WTC11 (cell line): ENCODE measurements at regions not wholly inside any gene's neighbourhood (a gene's known extent, or its start where the extent isn't known, plus 50 kb on each side); places are given as distances from the start of the nearest gene placed in this dataset.

Source experiments
- ATAC-seq: fragments of 200-7000 bp; cut with Tn5 transposase; 2 replicates; pipeline ENCODE4 v1.10.0; 2021; ENCODE audit warnings: mild to moderate bottlenecking, moderate library complexity
- CTCF ChIA-PET: fragments of 300-600 bp; sonication (Branson Sonifier 250); formaldehyde crosslinking; loops from one replicate; lab custom pipeline; 2021; ENCODE audit warnings: antibody characterized with exemption; lab: Charles Lee
- POLR2A ChIA-PET: fragments of 350-600 bp; sonication (Branson Sonifier 250); formaldehyde crosslinking; loops from one replicate; lab custom pipeline; 2021; ENCODE audit warnings: antibody characterized with exemption; lab: Charles Lee
- DNase-seq: peaks from one replicate; pipeline ENCODE4 v3.0.0; 2021; ENCODE audit warnings: low spot score
- H3K27ac Mint-ChIP-seq: 2 replicates; pipeline ENCODE4 v1.8.0; 2021; ENCODE audit warnings: mixed read lengths
- H3K27me3 Mint-ChIP-seq: 2 replicates; pipeline ENCODE4 v1.8.0; 2021; ENCODE audit warnings: low read depth, mild to moderate bottlenecking, moderate library complexity, mixed read lengths
- H3K36me3 Mint-ChIP-seq: 2 replicates; pipeline ENCODE4 v1.8.0; 2021; ENCODE audit warnings: mixed read lengths
- H3K4me1 Mint-ChIP-seq: 2 replicates; pipeline ENCODE4 v1.8.0; 2022; ENCODE audit warnings: mixed read lengths
- H3K4me3 Mint-ChIP-seq: 2 replicates; pipeline ENCODE4 v1.8.0; 2021; ENCODE audit warnings: mild to moderate bottlenecking, moderate library complexity, mixed read lengths
- H3K9me3 Mint-ChIP-seq: 2 replicates; pipeline ENCODE4 v1.8.0; 2021; ENCODE audit warnings: mixed read lengths
- CTCF ChIP-seq: fragments of 200-600 bp; IDR thresholded peaks from 2 replicates; pipeline ENCODE4 v1.8.0; 2022; ENCODE audit warnings: antibody characterized with exemption
- E2F1 ChIP-seq: sonication (generic); formaldehyde crosslinking; IDR thresholded peaks from 2 replicates; pipeline ENCODE4 v1.8.0; 2022; ENCODE audit warnings: mild to moderate bottlenecking, missing genetic modification reagents
- ELF4 ChIP-seq: sonication (generic); formaldehyde crosslinking; IDR thresholded peaks from 2 replicates; pipeline ENCODE4 v1.8.1; 2022; ENCODE audit warnings: low read depth, mild to moderate bottlenecking, moderate library complexity, missing genetic modification reagents
- EMX1 ChIP-seq: fragments of 250-450 bp; sonication (Bioruptor Pico); IDR thresholded peaks from 2 replicates; pipeline ENCODE4 v1.8.0; 2021; ENCODE audit warnings: mild to moderate bottlenecking
- FOXP4 ChIP-seq: sonication (generic); formaldehyde crosslinking; IDR thresholded peaks from 2 replicates; pipeline ENCODE4 v1.8.0; 2022; ENCODE audit warnings: mild to moderate bottlenecking, missing genetic modification reagents
- GRHL2 ChIP-seq: fragments of 250-450 bp; sonication (Bioruptor Pico); IDR thresholded peaks from 2 replicates; pipeline ENCODE4 v1.8.0; 2022; ENCODE audit warnings: mild to moderate bottlenecking, moderate library complexity; ENCODE audit not compliant: insufficient replicate concordance, severe bottlenecking
- GTF2I ChIP-seq: fragments of 250-450 bp; sonication (Bioruptor Pico); conservative IDR thresholded peaks from 2 replicates; pipeline ENCODE4 v1.4.0; 2021; ENCODE audit warnings: mild to moderate bottlenecking
- MXD4 ChIP-seq: fragments of 250-450 bp; sonication (Bioruptor Pico); IDR thresholded peaks from 2 replicates; pipeline ENCODE4 v1.8.0; 2021; ENCODE audit warnings: mild to moderate bottlenecking, moderate library complexity, borderline replicate concordance
- NR1H2 ChIP-seq: sonication (generic); formaldehyde crosslinking; IDR thresholded peaks from 2 replicates; pipeline ENCODE4 v1.9.0; 2021; ENCODE audit warnings: mild to moderate bottlenecking, moderate library complexity, missing genetic modification reagents
- OVOL2 ChIP-seq: fragments of 250-450 bp; sonication (Bioruptor Pico); IDR thresholded peaks from 2 replicates; pipeline ENCODE4 v1.9.0; 2021; ENCODE audit warnings: mild to moderate bottlenecking, borderline replicate concordance
- PRRX2 ChIP-seq: fragments of 250-450 bp; sonication (Bioruptor Pico); IDR thresholded peaks from 2 replicates; pipeline ENCODE4 v1.8.0; 2021; ENCODE audit warnings: mild to moderate bottlenecking
- SP1 ChIP-seq: sonication (generic); formaldehyde crosslinking; conservative IDR thresholded peaks from 2 replicates; pipeline ENCODE4 v1.8.1; 2022; ENCODE audit warnings: missing genetic modification reagents
- TEAD1 ChIP-seq: sonication (generic); formaldehyde crosslinking; IDR thresholded peaks from 2 replicates; pipeline ENCODE4 v1.8.0; 2022; ENCODE audit warnings: mild to moderate bottlenecking, missing genetic modification reagents
- TP53 ChIP-seq: sonication (generic); formaldehyde crosslinking; IDR thresholded peaks from 2 replicates; pipeline ENCODE4 v1.8.1; 2023; ENCODE audit warnings: mild to moderate bottlenecking, missing genetic modification reagents
- ZNF396 ChIP-seq: fragments of 250-450 bp; sonication (Bioruptor Pico); IDR thresholded peaks from 2 replicates; pipeline ENCODE4 v1.8.0; 2021; ENCODE audit warnings: mild to moderate bottlenecking, moderate library complexity, borderline replicate concordance
- TF ChIP-seq, protein P1 (sequence below): sonication (generic); formaldehyde crosslinking; IDR thresholded peaks from 2 replicates; pipeline ENCODE4 v1.8.0; 2022; ENCODE audit warnings: mild to moderate bottlenecking, missing genetic modification reagents
- TF ChIP-seq, protein P2 (sequence below): sonication (generic); formaldehyde crosslinking; IDR thresholded peaks from 2 replicates; pipeline ENCODE4 v1.8.1; 2022; ENCODE audit warnings: mild to moderate bottlenecking, moderate library complexity, missing genetic modification reagents
- TF ChIP-seq, protein P3 (sequence below): fragments of 250-450 bp; sonication (Bioruptor Pico); IDR thresholded peaks from 2 replicates; pipeline ENCODE4 v1.9.0; 2021; ENCODE audit warnings: mild to moderate bottlenecking
- TF ChIP-seq, protein P4 (sequence below): fragments of 250-450 bp; sonication (Bioruptor Pico); IDR thresholded peaks from 2 replicates; pipeline ENCODE4 v1.9.0; 2021; ENCODE audit warnings: mild to moderate bottlenecking, borderline replicate concordance

DNA sequence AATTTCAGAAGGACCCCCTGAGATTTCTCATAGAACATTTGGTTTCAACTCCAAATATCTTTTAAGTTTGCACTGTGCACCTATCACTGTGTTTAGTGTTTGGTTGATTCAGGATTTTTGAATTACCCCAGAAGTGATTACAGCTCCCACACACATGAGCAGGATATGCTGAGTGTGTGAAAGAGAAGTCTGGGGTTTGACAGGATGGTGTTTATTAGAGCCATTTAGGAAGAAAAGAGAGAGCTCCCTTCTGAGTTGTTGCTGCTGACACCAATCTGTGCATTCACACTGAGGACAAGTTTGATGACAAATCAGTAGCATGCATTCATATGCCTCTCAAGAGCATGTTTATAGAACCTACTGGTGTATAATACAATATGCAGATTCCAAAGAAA lies 118.1 kb downstream of the RPL22L1 start (continued):
- TF ChIP-seq NR1H2 (no peak), OVOL2 (CRISPR knock-in tag) (no peak), E2F1 (CRISPR knock-in tag) (no peak), GRHL2 (CRISPR knock-in tag) (no peak), PRRX2 (no peak), ZNF396 (CRISPR knock-in tag) (no peak), FOXP4 (CRISPR knock-in tag) (no peak), SP1 (CRISPR knock-in tag) (no peak)

- H3K27me3 Mint-ChIP-seq, result no peaks in the 10 kb centered on the region; the same call in 1 of the 2 replicates
- DNase-seq, result no peak
- H3K4me3 Mint-ChIP-seq, result no peak overlapping the region
- H3K36me3 Mint-ChIP-seq, result peaks cover 6% of the 10 kb centered on the region
- no peaks in the 10 kb centered on the region for H3K4me1 Mint-ChIP-seq
- CTCF ChIA-PET, result no interaction called here
- H3K27ac Mint-ChIP-seq, result no peak overlapping the region
- peaks cover 12% of the 10 kb centered on the region for H3K9me3 Mint-ChIP-seq
- TF ChIP-seq OVOL2 (CRISPR knock-in tag), result no peak
- no peak for TF ChIP-seq TP53 (CRISPR knock-in tag)
- TF ChIP-seq, protein P1, sequence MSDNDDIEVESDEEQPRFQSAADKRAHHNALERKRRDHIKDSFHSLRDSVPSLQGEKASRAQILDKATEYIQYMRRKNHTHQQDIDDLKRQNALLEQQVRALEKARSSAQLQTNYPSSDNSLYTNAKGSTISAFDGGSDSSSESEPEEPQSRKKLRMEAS (CRISPR knock-in tag), result no peak
- TF ChIP-seq, protein P2, sequence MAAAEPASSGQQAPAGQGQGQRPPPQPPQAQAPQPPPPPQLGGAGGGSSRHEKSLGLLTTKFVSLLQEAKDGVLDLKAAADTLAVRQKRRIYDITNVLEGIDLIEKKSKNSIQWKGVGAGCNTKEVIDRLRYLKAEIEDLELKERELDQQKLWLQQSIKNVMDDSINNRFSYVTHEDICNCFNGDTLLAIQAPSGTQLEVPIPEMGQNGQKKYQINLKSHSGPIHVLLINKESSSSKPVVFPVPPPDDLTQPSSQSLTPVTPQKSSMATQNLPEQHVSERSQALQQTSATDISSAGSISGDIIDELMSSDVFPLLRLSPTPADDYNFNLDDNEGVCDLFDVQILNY, result no peak
- no peak for TF ChIP-seq ELF4 (CRISPR knock-in tag)
- TF ChIP-seq, protein P3, sequence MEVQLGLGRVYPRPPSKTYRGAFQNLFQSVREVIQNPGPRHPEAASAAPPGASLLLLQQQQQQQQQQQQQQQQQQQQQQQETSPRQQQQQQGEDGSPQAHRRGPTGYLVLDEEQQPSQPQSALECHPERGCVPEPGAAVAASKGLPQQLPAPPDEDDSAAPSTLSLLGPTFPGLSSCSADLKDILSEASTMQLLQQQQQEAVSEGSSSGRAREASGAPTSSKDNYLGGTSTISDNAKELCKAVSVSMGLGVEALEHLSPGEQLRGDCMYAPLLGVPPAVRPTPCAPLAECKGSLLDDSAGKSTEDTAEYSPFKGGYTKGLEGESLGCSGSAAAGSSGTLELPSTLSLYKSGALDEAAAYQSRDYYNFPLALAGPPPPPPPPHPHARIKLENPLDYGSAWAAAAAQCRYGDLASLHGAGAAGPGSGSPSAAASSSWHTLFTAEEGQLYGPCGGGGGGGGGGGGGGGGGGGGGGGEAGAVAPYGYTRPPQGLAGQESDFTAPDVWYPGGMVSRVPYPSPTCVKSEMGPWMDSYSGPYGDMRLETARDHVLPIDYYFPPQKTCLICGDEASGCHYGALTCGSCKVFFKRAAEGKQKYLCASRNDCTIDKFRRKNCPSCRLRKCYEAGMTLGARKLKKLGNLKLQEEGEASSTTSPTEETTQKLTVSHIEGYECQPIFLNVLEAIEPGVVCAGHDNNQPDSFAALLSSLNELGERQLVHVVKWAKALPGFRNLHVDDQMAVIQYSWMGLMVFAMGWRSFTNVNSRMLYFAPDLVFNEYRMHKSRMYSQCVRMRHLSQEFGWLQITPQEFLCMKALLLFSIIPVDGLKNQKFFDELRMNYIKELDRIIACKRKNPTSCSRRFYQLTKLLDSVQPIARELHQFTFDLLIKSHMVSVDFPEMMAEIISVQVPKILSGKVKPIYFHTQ (CRISPR knock-in tag), result no peak
- TF ChIP-seq TEAD1, result no peak
- TF ChIP-seq, protein P4, sequence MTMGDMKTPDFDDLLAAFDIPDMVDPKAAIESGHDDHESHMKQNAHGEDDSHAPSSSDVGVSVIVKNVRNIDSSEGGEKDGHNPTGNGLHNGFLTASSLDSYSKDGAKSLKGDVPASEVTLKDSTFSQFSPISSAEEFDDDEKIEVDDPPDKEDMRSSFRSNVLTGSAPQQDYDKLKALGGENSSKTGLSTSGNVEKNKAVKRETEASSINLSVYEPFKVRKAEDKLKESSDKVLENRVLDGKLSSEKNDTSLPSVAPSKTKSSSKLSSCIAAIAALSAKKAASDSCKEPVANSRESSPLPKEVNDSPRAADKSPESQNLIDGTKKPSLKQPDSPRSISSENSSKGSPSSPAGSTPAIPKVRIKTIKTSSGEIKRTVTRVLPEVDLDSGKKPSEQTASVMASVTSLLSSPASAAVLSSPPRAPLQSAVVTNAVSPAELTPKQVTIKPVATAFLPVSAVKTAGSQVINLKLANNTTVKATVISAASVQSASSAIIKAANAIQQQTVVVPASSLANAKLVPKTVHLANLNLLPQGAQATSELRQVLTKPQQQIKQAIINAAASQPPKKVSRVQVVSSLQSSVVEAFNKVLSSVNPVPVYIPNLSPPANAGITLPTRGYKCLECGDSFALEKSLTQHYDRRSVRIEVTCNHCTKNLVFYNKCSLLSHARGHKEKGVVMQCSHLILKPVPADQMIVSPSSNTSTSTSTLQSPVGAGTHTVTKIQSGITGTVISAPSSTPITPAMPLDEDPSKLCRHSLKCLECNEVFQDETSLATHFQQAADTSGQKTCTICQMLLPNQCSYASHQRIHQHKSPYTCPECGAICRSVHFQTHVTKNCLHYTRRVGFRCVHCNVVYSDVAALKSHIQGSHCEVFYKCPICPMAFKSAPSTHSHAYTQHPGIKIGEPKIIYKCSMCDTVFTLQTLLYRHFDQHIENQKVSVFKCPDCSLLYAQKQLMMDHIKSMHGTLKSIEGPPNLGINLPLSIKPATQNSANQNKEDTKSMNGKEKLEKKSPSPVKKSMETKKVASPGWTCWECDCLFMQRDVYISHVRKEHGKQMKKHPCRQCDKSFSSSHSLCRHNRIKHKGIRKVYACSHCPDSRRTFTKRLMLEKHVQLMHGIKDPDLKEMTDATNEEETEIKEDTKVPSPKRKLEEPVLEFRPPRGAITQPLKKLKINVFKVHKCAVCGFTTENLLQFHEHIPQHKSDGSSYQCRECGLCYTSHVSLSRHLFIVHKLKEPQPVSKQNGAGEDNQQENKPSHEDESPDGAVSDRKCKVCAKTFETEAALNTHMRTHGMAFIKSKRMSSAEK (CRISPR knock-in tag), result no peak
- TF ChIP-seq MXD4, result no peak
- TF ChIP-seq EMX1 (CRISPR knock-in tag), result no peak
- no peak for TF ChIP-seq GTF2I (CRISPR knock-in tag)
- no peak for TF ChIP-seq CTCF
- no peak for TF ChIP-seq PRRX2
- TF ChIP-seq, all 79 proteins: peak for 0
- ATAC-seq, result no peak
- POLR2A ChIA-PET, result no interaction called here
Measured at GRCh38 chr3:170751083-170751898, 118.7 kb downstream of the RPL22L1 start.
